ENCODE measurements at regions not wholly inside any gene's neighbourhood (a gene's known extent, or its start where the extent isn't known, plus 50 kb on each side); places are given as distances from the start of the nearest gene placed in this dataset.

- no peak for DNase-seq
Observed at GRCh38 chr20:41939659-41940058, 321.5 kb upstream of the CHD6 start.

- DNase-seq, result no peak
Observed at GRCh38 chr20:41938353-41938752, 320.2 kb upstream of the CHD6 start.

- no peak for DNase-seq
Observed at GRCh38 chr20:41935259-41935791, 317.1 kb upstream of the CHD6 start.

- DNase-seq, result no peak
Observed at GRCh38 chr20:41932431-41932830, 314.3 kb upstream of the CHD6 start.

- DNase-seq, result no peak
Observed at GRCh38 chr20:41927655-41928054, 309.5 kb upstream of the CHD6 start.

- DNase-seq, result no peak
Observed at GRCh38 chr20:41927189-41927588, 309.0 kb upstream of the CHD6 start.

GRCh38 chr20:41925476-41925875, 307.3 kb upstream of the CHD6 start:
- no peak for DNase-seq

GRCh38 chr20:41923624-41924023, 305.4 kb upstream of the CHD6 start:
- no peak for DNase-seq

GRCh38 chr20:41913146-41913545, 295.0 kb upstream of the CHD6 start:
- no peak for DNase-seq

- no peak for DNase-seq
Observed at GRCh38 chr20:41910558-41910957, 292.4 kb upstream of the CHD6 start.

- no peak for DNase-seq
Observed at GRCh38 chr20:41905199-41905598, 287.0 kb upstream of the CHD6 start.

- no peak for DNase-seq
Observed at GRCh38 chr20:41903586-41903985, 285.4 kb upstream of the CHD6 start.

GRCh38 chr20:41902346-41902745, 284.2 kb upstream of the CHD6 start:
- DNase-seq, result no peak

- DNase-seq, result no peak
Observed at GRCh38 chr20:41900201-41900691, 282.1 kb upstream of the CHD6 start.

GRCh38 chr20:41897708-41898107, 279.5 kb upstream of the CHD6 start:
- DNase-seq, result no peak

GRCh38 chr20:41895241-41896032, 277.3 kb upstream of the CHD6 start:
- DNase-seq, result no peak

GRCh38 chr20:41894255-41894963, 276.2 kb upstream of the CHD6 start:
- DNase-seq, result no peak

- DNase-seq, result no peak
Observed at GRCh38 chr20:41892031-41892430, 273.9 kb upstream of the CHD6 start.

- DNase-seq, result no peak
Observed at GRCh38 chr20:41889844-41890224, 271.7 kb upstream of the CHD6 start.

- peak; percentile 7 for DNase-seq
Observed at GRCh38 chr20:41889126-41889843, 271.1 kb upstream of the CHD6 start.

GRCh38 chr20:41888434-41888833, 270.3 kb upstream of the CHD6 start:
- no peak for DNase-seq

GRCh38 chr20:41887500-41887899, 269.3 kb upstream of the CHD6 start:
- no peak for DNase-seq

GRCh38 chr20:41881466-41882046, 263.4 kb upstream of the CHD6 start:
- DNase-seq, result no peak

Measured in NCI-H774 (cell line).